Epithelial cell of proximal tubule (primary cell): ENCODE measurements at regions not wholly inside any gene's neighbourhood (a gene's known extent, or its start where the extent isn't known, plus 50 kb on each side); places are given as distances from the start of the nearest gene placed in this dataset.
A peak's percentile ranks its signal among the peaks of the same experiment; 100 is the strongest.

ENCODE experiments used
- DNase-seq: peaks from one replicate; pipeline ENCODE4 v3.0.0-alpha.2; 2011; ENCODE audit warnings: low read depth
- H3K4me3 ChIP-seq: 2 replicates; pipeline ENCODE4 v1.5.1; 2011; ENCODE audit warnings: low read depth, mild to moderate bottlenecking, low read length
- TF ChIP-seq, protein P1 (sequence below): conservative IDR thresholded peaks from 2 replicates; pipeline ENCODE4 v1.5.1; 2012; ENCODE audit warnings: low read depth, mild to moderate bottlenecking, low read length

- H3K4me3 ChIP-seq: no peak overlapping the region
- DNase-seq: no peak
- TF ChIP-seq, protein P1, sequence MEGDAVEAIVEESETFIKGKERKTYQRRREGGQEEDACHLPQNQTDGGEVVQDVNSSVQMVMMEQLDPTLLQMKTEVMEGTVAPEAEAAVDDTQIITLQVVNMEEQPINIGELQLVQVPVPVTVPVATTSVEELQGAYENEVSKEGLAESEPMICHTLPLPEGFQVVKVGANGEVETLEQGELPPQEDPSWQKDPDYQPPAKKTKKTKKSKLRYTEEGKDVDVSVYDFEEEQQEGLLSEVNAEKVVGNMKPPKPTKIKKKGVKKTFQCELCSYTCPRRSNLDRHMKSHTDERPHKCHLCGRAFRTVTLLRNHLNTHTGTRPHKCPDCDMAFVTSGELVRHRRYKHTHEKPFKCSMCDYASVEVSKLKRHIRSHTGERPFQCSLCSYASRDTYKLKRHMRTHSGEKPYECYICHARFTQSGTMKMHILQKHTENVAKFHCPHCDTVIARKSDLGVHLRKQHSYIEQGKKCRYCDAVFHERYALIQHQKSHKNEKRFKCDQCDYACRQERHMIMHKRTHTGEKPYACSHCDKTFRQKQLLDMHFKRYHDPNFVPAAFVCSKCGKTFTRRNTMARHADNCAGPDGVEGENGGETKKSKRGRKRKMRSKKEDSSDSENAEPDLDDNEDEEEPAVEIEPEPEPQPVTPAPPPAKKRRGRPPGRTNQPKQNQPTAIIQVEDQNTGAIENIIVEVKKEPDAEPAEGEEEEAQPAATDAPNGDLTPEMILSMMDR: no peak
These were observed 152.2 kb upstream of the VRK2 start for GRCh38 chr2:57894381-57894780.

DNA sequence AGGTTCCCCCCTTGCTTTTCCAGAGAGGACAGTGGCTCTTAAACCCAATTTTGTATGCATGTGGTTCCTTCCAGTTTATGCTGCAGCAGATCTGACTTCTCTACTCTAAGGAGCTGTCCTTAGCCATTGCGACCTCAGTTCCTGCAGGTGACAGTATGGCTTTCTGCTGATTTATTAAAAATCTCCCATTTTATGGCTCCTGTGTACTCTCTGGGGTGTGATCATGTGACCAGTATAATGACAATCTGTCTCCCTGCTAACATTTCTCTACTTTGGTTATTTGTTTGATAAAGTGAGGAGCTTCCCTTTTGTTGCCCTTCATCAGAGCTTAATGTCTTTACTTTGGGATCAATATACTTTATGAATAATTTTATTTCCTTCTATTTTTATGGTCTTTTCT lies 148.7 kb upstream of the VRK2 start:
- TF ChIP-seq, protein P1: no peak
- no peak overlapping the region for H3K4me3 ChIP-seq
- no peak for DNase-seq

DNA sequence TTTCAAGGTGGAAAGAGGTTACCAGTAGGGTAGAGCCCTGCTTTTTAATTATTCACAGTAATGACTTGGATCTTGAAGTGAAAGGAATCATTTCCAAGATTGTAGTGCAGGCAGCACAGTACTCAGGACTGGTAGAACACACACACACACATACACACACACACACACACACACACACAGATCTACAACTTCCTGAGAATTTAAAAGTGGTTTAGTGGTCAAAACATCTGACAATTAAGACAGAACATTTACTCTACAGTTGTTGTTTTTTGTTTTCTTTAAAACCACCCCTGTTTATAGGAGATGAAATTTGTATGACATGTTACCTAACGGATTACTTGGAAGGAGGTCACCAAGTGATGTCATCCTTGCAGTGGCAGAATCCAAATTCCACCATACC lies 146.7 kb upstream of the VRK2 start:
- DNase-seq: no peak
- TF ChIP-seq, protein P1: no peak
- H3K4me3 ChIP-seq: no peak overlapping the region

- TF ChIP-seq, protein P1: no peak
- DNase-seq: no peak
- no peak overlapping the region for H3K4me3 ChIP-seq
These were observed 144.0 kb upstream of the VRK2 start for GRCh38 chr2:57902578-57902977.

DNA sequence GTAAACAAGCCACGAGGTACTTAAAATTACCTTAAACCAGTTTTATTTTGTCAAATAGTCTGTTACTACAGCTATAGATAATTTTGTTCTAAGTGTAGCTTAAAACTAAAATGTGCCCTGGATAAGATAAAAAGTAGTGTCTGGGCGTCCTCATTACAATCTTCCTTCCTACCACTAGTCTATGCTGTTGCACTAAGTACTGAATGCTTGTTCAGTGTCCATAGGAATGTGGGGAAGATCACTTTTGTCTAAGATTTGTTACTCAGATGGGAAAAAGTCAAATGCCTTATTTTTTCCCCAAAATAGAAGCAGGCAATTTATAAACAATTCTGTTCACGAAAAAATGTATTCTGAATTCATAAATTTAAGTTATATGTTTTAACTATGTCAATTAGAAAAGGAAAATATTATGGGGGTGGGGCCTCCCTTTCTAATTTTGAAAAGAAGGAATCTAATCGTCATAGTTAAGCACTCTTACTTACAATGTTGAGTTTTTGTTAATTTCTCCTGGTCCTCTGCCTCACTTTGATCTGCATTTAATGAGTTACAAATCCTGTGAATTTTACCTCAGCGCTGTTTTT lies 140.4 kb upstream of the VRK2 start:
- H3K4me3 ChIP-seq: no peak overlapping the region
- TF ChIP-seq, protein P1: peak; percentile 93
- DNase-seq: no peak

DNA sequence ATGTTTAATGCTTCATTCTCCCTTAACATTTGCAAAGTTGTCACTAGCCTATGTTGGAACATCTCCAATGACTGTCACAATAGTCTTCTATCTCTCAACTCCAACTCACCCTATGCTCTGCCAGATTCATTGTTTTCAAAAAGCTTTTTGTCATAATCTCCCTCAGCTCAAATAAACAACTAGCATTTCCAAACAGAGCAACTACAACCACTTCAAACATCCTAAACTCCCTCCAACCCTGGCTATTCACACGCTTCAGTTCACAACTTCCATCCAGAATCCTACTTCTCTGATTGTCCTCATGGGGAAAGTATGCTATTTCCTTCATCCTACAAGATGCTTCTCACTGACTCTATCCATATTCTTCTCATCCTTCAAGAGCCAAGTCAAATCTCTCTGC lies 139.2 kb upstream of the VRK2 start:
- DNase-seq: no peak
- H3K4me3 ChIP-seq: no peak overlapping the region
- TF ChIP-seq, protein P1: no peak

DNA sequence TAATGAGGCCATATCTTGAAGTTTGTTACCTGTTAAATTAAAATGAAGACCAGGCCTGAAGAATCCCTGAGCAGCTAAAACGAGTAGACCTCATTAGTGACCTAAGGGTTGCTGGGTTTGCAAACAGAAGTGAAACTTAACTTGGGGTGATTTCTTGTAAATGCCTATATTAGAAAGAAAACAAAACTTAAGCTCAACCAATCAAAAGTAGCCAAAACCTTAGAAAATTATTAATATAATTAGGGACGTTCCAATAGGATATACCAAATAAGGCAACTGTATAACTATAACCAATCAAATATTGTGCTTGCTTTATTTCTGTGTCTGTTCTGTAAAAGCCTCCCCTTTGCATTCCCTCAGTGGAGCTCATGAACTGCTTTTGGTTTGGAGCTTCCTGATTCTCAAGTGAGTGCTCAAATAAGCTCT lies 137.9 kb upstream of the VRK2 start:
- H3K4me3 ChIP-seq: no peak overlapping the region
- DNase-seq: no peak
- TF ChIP-seq, protein P1: no peak
